ENCODE measurements at regions not wholly inside any gene's neighbourhood (a gene's known extent, or its start where the extent isn't known, plus 50 kb on each side); places are given as distances from the start of the nearest gene placed in this dataset.

DNA sequence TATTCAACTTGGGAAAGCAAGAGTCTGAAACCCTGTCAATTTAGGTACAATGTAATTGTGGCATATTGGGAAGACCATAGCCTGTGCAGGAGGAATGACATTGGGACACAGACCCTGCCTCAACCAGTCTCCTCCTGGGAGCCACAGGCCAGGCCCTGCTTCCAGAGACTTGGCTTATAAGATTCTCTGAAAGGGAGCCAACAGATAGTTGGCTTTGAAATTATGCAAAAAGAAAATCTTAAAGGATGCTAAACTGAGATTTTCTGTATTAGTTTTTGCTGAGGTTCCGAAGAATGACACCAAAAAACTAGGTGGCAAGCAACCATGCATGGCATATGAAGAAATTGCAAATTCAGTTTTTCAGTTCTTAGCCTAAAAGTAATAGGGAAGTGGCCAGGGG, 76.4 kb upstream of the CYRIA start:
- H3K9ac ChIP-seq (ENCODE audit: low read length) = no peak overlapping the region
- peak overlapping the region; percentile 72 for H3K4me2 ChIP-seq (ENCODE audit: low read length)
- H3K79me2 ChIP-seq (ENCODE audit: low read length) = no peaks in the 10 kb centered on the region
- H2AFZ ChIP-seq (ENCODE audit: low read depth, low read length) = no peak overlapping the region
- H3K27me3 ChIP-seq (ENCODE audit: low read depth, low read length) = peaks cover 83% of the 10 kb centered on the region
- H3K4me1 ChIP-seq (ENCODE audit: low read length) = peaks cover 30% of the 10 kb centered on the region
- TF ChIP-seq, protein P1, sequence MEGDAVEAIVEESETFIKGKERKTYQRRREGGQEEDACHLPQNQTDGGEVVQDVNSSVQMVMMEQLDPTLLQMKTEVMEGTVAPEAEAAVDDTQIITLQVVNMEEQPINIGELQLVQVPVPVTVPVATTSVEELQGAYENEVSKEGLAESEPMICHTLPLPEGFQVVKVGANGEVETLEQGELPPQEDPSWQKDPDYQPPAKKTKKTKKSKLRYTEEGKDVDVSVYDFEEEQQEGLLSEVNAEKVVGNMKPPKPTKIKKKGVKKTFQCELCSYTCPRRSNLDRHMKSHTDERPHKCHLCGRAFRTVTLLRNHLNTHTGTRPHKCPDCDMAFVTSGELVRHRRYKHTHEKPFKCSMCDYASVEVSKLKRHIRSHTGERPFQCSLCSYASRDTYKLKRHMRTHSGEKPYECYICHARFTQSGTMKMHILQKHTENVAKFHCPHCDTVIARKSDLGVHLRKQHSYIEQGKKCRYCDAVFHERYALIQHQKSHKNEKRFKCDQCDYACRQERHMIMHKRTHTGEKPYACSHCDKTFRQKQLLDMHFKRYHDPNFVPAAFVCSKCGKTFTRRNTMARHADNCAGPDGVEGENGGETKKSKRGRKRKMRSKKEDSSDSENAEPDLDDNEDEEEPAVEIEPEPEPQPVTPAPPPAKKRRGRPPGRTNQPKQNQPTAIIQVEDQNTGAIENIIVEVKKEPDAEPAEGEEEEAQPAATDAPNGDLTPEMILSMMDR (IDR thresholded peaks at IDR 0.05; ENCODE audit: low read depth, low read length) = no peak
- no peak for TF ChIP-seq EZH2phosphoT487 (IDR thresholded peaks at IDR 0.05; ENCODE audit: low read depth)
- H4K20me1 ChIP-seq (ENCODE audit: insufficient read depth, low read length) = 0 out of 2 replicates have a peak, but pooled peaks cover 2% of the 10 kb centered on the region
- no peaks in the 10 kb centered on the region for H3K9me3 ChIP-seq (ENCODE audit: insufficient read depth, low read length)
- H3K27ac ChIP-seq (ENCODE audit: low read length) = no peak overlapping the region
- H3K36me3 ChIP-seq (replicated peaks; ENCODE audit: low read depth, low read length) = no peaks in the 10 kb centered on the region
- peak overlapping the region; percentile 38 for H3K4me3 ChIP-seq (ENCODE audit: low read length)

DNA sequence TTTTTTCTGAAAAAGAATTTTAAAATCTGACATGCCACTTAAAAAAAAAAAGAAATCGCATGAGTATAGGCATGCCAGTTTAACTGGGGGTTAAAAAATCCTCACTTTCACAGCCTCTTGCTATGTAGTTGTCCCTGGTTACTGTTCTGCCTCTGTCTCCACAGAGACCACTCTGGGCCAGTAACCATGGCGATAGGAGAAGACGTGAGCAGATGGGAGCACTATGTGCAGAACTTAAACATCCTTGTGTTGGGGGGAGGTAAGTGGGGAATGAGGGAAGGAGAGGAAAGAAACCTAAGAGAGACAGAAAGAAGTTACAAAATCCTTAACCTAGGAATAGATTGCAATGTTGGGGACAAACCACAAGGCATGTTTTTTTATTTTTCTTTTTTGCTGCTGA, 75.9 kb upstream of the CYRIA start:
- no peak for TF ChIP-seq EZH2phosphoT487 (IDR thresholded peaks at IDR 0.05; ENCODE audit: low read depth)
- TF ChIP-seq, protein P1 (IDR thresholded peaks at IDR 0.05; ENCODE audit: low read depth, low read length) = no peak
- no peaks in the 10 kb centered on the region for H3K36me3 ChIP-seq (replicated peaks; ENCODE audit: low read depth, low read length)
- no peaks in the 10 kb centered on the region for H3K9me3 ChIP-seq (ENCODE audit: insufficient read depth, low read length)
- H3K4me3 ChIP-seq (ENCODE audit: low read length) = 0 out of 2 replicates have a peak overlapping the region, but pooled peaks have one; percentile 38
- H4K20me1 ChIP-seq (ENCODE audit: insufficient read depth, low read length) = 0 out of 2 replicates have a peak, but pooled peaks cover 2% of the 10 kb centered on the region
- H3K4me1 ChIP-seq (ENCODE audit: low read length) = peaks cover 29% of the 10 kb centered on the region
- H3K27me3 ChIP-seq (ENCODE audit: low read depth, low read length) = peaks cover 81% of the 10 kb centered on the region
- H2AFZ ChIP-seq (ENCODE audit: low read depth, low read length) = no peak overlapping the region
- H3K4me2 ChIP-seq (ENCODE audit: low read length) = peak overlapping the region; percentile 72
- no peaks in the 10 kb centered on the region for H3K79me2 ChIP-seq (ENCODE audit: low read length)
- no peak overlapping the region for H3K9ac ChIP-seq (ENCODE audit: low read length)
- H3K27ac ChIP-seq (ENCODE audit: low read length) = no peak overlapping the region

DNA sequence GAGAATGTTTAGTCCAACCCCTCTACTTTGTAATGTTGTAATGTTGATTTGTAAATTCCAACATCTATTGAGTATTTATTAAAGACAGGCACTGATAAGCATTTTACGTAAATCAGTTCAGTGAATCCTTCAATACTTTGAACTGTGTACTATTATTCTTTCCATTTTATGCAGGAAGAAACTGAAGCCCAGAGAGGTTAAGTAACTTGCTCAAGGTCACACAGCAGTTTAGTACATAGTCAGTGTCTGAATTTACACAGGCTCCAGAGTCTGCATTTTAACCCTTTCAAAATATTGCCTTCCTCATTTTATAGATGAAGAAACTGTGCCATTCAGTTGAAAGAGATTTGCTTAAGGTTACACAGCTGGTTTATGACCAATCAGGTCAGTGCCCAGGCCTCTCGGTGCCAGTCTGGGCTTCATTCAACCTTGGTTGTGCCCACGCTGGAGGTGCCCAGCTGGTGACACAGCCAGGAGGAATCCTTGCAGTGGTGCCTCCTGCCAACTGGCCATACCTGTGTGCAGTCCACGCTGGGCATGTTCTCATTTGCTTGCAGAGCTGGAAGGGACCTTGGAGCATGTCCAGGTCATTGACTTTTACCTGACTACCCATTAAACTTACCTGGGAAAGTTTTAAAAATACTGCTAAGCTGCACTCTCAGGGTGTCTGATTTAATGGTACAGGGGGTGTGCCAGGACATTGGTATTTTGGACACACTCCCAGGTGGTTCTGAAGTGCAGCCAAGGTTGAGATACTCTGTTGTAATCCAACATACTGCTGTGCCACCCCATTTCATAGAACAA, 74.3 kb upstream of the CYRIA start:
- no peaks in the 10 kb centered on the region for H4K20me1 ChIP-seq (ENCODE audit: insufficient read depth, low read length)
- H3K36me3 ChIP-seq (replicated peaks; ENCODE audit: low read depth, low read length) = no peaks in the 10 kb centered on the region
- H3K4me1 ChIP-seq (ENCODE audit: low read length) = peaks cover 22% of the 10 kb centered on the region
- H3K4me2 ChIP-seq (ENCODE audit: low read length) = no peak overlapping the region
- no peak for TF ChIP-seq EZH2phosphoT487 (IDR thresholded peaks at IDR 0.05; ENCODE audit: low read depth)
- TF ChIP-seq, protein P1 (IDR thresholded peaks at IDR 0.05; ENCODE audit: low read depth, low read length) = no peak
- no peak overlapping the region for H3K27ac ChIP-seq (ENCODE audit: low read length)
- no peak overlapping the region for H3K4me3 ChIP-seq (ENCODE audit: low read length)
- H3K27me3 ChIP-seq (ENCODE audit: low read depth, low read length) = peaks cover 85% of the 10 kb centered on the region
- H3K79me2 ChIP-seq (ENCODE audit: low read length) = no peaks in the 10 kb centered on the region
- H3K9ac ChIP-seq (ENCODE audit: low read length) = no peak overlapping the region
- H2AFZ ChIP-seq (ENCODE audit: low read depth, low read length) = no peak overlapping the region
- H3K9me3 ChIP-seq (ENCODE audit: insufficient read depth, low read length) = no peaks in the 10 kb centered on the region

DNA sequence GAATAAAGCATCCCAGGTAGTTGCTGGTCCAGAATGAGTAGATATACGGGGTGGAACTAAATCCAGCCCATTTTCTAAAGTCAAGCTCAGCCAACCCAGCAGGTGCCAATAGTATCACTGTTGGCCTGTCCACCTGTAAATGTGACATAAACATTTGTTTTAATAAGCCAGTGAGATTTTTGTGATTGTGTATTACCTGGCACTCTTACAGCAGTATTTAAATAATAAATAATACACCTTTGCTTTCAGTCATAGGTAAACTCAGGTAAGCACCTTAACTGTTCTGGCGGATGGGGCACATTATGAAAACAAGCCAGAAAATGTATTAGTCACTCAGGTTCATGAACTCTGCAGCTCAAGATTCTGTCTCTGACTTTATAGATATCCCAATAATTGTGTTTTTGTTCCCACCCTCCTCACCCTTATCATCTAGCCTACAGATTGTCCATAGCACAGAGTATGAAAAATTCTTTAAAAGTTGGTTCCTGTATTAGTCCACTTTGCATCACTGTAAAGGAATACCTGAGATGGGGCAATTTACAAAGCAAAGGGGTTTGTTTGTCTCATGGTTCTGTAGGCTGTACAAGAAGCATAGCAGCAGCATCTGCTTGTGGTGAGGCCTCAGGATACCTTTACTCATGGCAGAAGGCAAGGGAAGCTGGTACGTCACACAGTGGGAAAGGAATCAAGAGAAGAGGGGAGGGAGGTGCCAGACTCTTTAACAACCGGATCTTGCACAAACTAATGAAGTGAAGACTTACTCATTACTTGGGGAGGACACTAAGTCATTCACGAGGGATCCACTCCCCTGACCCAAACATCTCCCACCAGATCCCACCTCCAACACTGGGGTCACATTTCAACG, 73.0 kb upstream of the CYRIA start:
- Histone ChIP-seq H3K79me2 (ENCODE audit: low read length) (no peaks in the 10 kb centered on the region), H4K20me1 (ENCODE audit: insufficient read depth, low read length) (no peaks in the 10 kb centered on the region), H3K4me2 (ENCODE audit: low read length) (no peak overlapping the region), H3K4me3 (ENCODE audit: low read length) (no peak overlapping the region), H3K9ac (ENCODE audit: low read length) (no peak overlapping the region), H2AFZ (ENCODE audit: low read depth, low read length) (no peak overlapping the region), H3K4me1 (ENCODE audit: low read length) (peaks cover 21% of the 10 kb centered on the region), H3K27me3 (ENCODE audit: low read depth, low read length) (peaks cover 83% of the 10 kb centered on the region), H3K36me3 (replicated peaks; ENCODE audit: low read depth, low read length) (no peaks in the 10 kb centered on the region), H3K27ac (ENCODE audit: low read length) (no peak overlapping the region), H3K9me3 (ENCODE audit: insufficient read depth, low read length) (no peaks in the 10 kb centered on the region)
- TF ChIP-seq, protein P1 (IDR thresholded peaks at IDR 0.05; ENCODE audit: low read depth, low read length) = no peak
- TF ChIP-seq EZH2phosphoT487 (IDR thresholded peaks at IDR 0.05; ENCODE audit: low read depth) = no peak
